ENCODE measurements at regions not wholly inside any gene's neighbourhood (a gene's known extent, or its start where the extent isn't known, plus 50 kb on each side); places are given as distances from the start of the nearest gene placed in this dataset.

GRCh38 chr2:146997488-146997887 lies 847.3 kb upstream of the ACVR2A start:
- no peak overlapping the region for H3K4me3 Mint-ChIP-seq
- no peaks in the 10 kb centered on the region for H3K36me3 Mint-ChIP-seq

DNA sequence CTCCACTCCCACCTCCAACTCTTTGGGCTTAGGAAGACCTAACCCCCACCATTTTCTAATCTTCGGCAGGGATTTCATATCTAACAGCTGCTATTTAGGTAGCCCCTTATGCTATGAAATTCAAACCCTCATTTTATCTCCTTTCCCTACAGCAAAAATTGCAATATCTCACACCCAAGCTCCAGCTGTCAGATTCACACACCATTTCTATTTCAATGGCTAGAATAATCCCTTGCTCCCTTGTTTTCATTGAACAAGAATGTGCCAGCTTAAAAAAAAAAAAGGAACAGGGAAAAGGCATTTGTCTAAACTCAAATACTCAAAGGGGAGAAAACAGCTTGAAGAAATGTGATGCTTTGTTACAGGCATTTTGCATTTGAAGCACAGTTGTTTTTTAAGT lies 850.6 kb upstream of the ACVR2A start:
- DNase-seq (ENCODE audit: low spot score in 2 of 2) (no peak), ATAC-seq (ENCODE audit: low read depth) (no peak)
- H3K9me3 Mint-ChIP-seq: no peaks in the 10 kb centered on the region
- no peaks in the 10 kb centered on the region for H3K27me3 Mint-ChIP-seq
- no peak overlapping the region for H3K27ac Mint-ChIP-seq
- no peak overlapping the region for H3K4me3 Mint-ChIP-seq
- H3K4me1 Mint-ChIP-seq: no peaks in the 10 kb centered on the region
- H3K36me3 Mint-ChIP-seq: no peaks in the 10 kb centered on the region

More at GRCh38 chr2:146997488-146997887, 847.3 kb upstream of the ACVR2A start:
- ATAC-seq (ENCODE audit: low read depth) (no peak), DNase-seq (ENCODE audit: low spot score in 2 of 2) (no peak)
- peaks cover 1% of the 10 kb centered on the region for H3K9me3 Mint-ChIP-seq
- H3K27ac Mint-ChIP-seq: no peak overlapping the region
- no peaks in the 10 kb centered on the region for H3K4me1 Mint-ChIP-seq
- H3K27me3 Mint-ChIP-seq: no peaks in the 10 kb centered on the region

DNA sequence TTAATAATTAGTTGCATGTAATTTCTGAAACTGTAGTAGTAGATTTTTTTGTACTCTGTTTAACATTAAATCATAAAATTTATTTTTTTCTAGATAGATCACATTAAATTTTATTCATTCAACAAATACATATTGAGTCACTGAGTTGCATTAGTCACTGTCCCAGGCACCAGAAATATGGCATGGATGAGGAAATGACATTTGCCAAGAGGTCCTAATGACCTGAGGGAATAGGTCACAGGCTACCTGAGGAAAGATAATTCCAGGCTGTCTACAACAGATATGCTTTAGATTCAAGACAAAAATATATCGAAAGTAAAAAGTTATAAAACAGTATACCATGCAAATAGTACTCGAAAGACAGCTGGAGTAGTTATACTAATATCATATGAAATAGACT lies 852.4 kb upstream of the ACVR2A start:
- Mint-ChIP-seq H3K4me3 (no peak overlapping the region), H3K27ac (no peak overlapping the region)
- no peak for ATAC-seq (ENCODE audit: low read depth)

DNA sequence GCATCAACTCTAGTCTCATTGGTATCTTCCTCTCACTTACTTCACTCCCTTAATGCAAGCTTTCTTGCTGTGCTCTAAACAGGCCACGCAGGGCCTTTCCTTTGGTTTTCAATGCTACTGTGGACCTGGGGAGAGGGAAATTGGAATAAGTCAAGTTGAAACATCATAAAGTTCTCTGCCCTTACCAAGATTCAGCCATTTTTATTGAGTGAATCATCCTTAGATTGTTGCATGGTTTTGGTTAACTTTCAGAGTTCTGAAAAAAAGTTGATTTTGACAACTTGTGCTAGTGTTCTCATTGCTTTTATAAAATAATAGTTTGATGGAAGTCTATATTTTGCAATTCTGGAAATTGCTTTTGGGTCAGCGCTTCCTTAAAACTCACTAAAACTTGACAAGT lies 852.8 kb upstream of the ACVR2A start:
- no peak for ATAC-seq (ENCODE audit: low read depth)
- Mint-ChIP-seq H3K9me3 (no peaks in the 10 kb centered on the region), H3K4me3 (no peak overlapping the region), H3K4me1 (no peaks in the 10 kb centered on the region), H3K27me3 (no peaks in the 10 kb centered on the region), H3K27ac (no peak overlapping the region), H3K36me3 (no peaks in the 10 kb centered on the region)
- DNase-seq (ENCODE audit: low spot score in 2 of 2): no peak

More for the DNA sequence above, 852.4 kb upstream of the ACVR2A start:
- Mint-ChIP-seq H3K9me3 (no peaks in the 10 kb centered on the region), H3K36me3 (no peaks in the 10 kb centered on the region), H3K4me1 (no peaks in the 10 kb centered on the region), H3K27me3 (no peaks in the 10 kb centered on the region)
- DNase-seq (ENCODE audit: low spot score in 2 of 2): no peak

GRCh38 chr2:146990311-146991054 lies 854.3 kb upstream of the ACVR2A start:
- Mint-ChIP-seq H3K4me1 (peaks cover 9% of the 10 kb centered on the region), H3K4me3 (no peak overlapping the region), H3K27me3 (no peaks in the 10 kb centered on the region), H3K36me3 (no peaks in the 10 kb centered on the region), H3K9me3 (no peaks in the 10 kb centered on the region), H3K27ac (no peak overlapping the region)
- DNase-seq (ENCODE audit: low spot score in 2 of 2) (no peak), ATAC-seq (ENCODE audit: low read depth) (no peak)

GRCh38 chr2:146989741-146990140 lies 855.1 kb upstream of the ACVR2A start:
- ATAC-seq (ENCODE audit: low read depth): no peak
- no peak overlapping the region for H3K4me3 Mint-ChIP-seq
- no peak for DNase-seq (ENCODE audit: low spot score in 2 of 2)
- no peaks in the 10 kb centered on the region for H3K27me3 Mint-ChIP-seq
- no peaks in the 10 kb centered on the region for H3K36me3 Mint-ChIP-seq
- peaks cover 13% of the 10 kb centered on the region for H3K4me1 Mint-ChIP-seq
- no peak overlapping the region for H3K27ac Mint-ChIP-seq
- H3K9me3 Mint-ChIP-seq: no peaks in the 10 kb centered on the region

GRCh38 chr2:146987996-146988395 lies 856.8 kb upstream of the ACVR2A start:
- ATAC-seq (ENCODE audit: low read depth) (no peak), DNase-seq (ENCODE audit: low spot score in 2 of 2) (no peak)
- H3K36me3 Mint-ChIP-seq: no peaks in the 10 kb centered on the region
- no peaks in the 10 kb centered on the region for H3K9me3 Mint-ChIP-seq
- peaks cover 13% of the 10 kb centered on the region for H3K4me1 Mint-ChIP-seq
- H3K4me3 Mint-ChIP-seq: no peak overlapping the region
- no peak overlapping the region for H3K27ac Mint-ChIP-seq
- H3K27me3 Mint-ChIP-seq: no peaks in the 10 kb centered on the region

- ATAC-seq (ENCODE audit: low read depth) (peak; percentile 48), DNase-seq (ENCODE audit: low spot score in 2 of 2) (no peak)
- H3K36me3 Mint-ChIP-seq: no peaks in the 10 kb centered on the region
- no peaks in the 10 kb centered on the region for H3K27me3 Mint-ChIP-seq
- peaks cover 13% of the 10 kb centered on the region for H3K4me1 Mint-ChIP-seq
- H3K9me3 Mint-ChIP-seq: no peaks in the 10 kb centered on the region
- no peak overlapping the region for H3K27ac Mint-ChIP-seq
- no peak overlapping the region for H3K4me3 Mint-ChIP-seq
Measured at GRCh38 chr2:146986161-146986560, 858.7 kb upstream of the ACVR2A start.

GRCh38 chr2:146985753-146986152 lies 859.1 kb upstream of the ACVR2A start:
- H3K9me3 Mint-ChIP-seq: no peaks in the 10 kb centered on the region
- H3K4me1 Mint-ChIP-seq: peaks cover 13% of the 10 kb centered on the region
- no peaks in the 10 kb centered on the region for H3K27me3 Mint-ChIP-seq
- no peaks in the 10 kb centered on the region for H3K36me3 Mint-ChIP-seq
- ATAC-seq (ENCODE audit: low read depth) (no peak), DNase-seq (ENCODE audit: low spot score in 2 of 2) (no peak)
- H3K4me3 Mint-ChIP-seq: no peak overlapping the region
- peak overlapping the region; percentile 24 for H3K27ac Mint-ChIP-seq

DNA sequence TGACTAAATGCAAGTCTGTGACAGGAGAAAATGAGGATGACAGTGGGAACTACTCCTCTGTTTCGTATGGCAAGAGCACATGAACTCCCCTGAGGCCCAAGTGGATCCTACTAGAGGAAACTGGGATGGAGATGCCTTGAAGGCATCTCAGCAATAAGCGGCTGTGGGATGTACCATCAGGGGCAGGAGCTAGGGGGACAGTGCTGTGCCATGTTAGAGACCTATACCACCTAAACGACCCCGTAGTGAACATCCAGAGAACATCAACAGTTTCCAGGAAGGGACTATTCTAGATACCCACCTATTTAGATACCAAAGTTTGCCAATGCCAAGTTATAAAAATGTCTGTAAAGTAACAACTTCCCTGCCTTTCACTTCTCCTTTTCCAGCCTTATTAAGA lies 860.8 kb upstream of the ACVR2A start:
- DNase-seq (ENCODE audit: low spot score in 2 of 2) (no peak), ATAC-seq (ENCODE audit: low read depth) (no peak)
- H3K36me3 Mint-ChIP-seq: no peaks in the 10 kb centered on the region
- peaks cover 13% of the 10 kb centered on the region for H3K4me1 Mint-ChIP-seq
- H3K27me3 Mint-ChIP-seq: no peaks in the 10 kb centered on the region
- peaks cover 4% of the 10 kb centered on the region for H3K9me3 Mint-ChIP-seq
- no peak overlapping the region for H3K27ac Mint-ChIP-seq
- H3K4me3 Mint-ChIP-seq: no peak overlapping the region

DNA sequence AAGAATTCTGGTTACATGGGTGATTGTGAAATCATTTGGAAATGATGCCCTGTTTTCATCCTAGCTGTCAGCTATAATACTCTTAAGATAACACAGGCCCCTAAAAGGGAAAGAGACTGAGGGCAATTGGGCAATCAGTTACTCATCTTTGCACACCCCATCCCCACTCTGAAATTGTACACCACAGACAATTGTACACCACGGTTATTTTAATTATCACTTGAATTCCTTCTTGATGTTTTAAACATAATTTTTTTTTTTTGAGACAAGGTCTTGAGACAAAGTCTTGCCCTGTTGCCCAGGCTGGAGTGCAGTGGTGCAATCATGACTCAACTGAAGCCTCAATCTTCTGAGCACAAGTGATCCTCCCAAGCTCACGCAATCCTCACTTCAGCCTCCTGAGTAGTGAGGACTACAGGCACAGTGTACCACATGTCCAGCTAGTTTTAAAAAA lies 862.4 kb upstream of the ACVR2A start:
- no peak for ATAC-seq (ENCODE audit: low read depth)

GRCh38 chr2:146981921-146982320 lies 862.9 kb upstream of the ACVR2A start:
- DNase-seq (ENCODE audit: low spot score in 2 of 2) (no peak), ATAC-seq (ENCODE audit: low read depth) (no peak)
- peaks cover 4% of the 10 kb centered on the region for H3K9me3 Mint-ChIP-seq
- no peak overlapping the region for H3K4me3 Mint-ChIP-seq
- no peaks in the 10 kb centered on the region for H3K36me3 Mint-ChIP-seq
- peaks cover 13% of the 10 kb centered on the region for H3K4me1 Mint-ChIP-seq
- H3K27me3 Mint-ChIP-seq: no peaks in the 10 kb centered on the region
- no peak overlapping the region for H3K27ac Mint-ChIP-seq

More for the DNA sequence above, 862.4 kb upstream of the ACVR2A start:
- Mint-ChIP-seq H3K4me3 (no peak overlapping the region), H3K27me3 (no peaks in the 10 kb centered on the region), H3K36me3 (no peaks in the 10 kb centered on the region), H3K9me3 (peaks cover 4% of the 10 kb centered on the region), H3K27ac (no peak overlapping the region), H3K4me1 (peaks cover 13% of the 10 kb centered on the region)
- no peak for DNase-seq (ENCODE audit: low spot score in 2 of 2)

- ATAC-seq (ENCODE audit: low read depth): no peak
- DNase-seq (ENCODE audit: low spot score in 2 of 2): no peak
- H3K27me3 Mint-ChIP-seq: no peaks in the 10 kb centered on the region
- no peak overlapping the region for H3K4me3 Mint-ChIP-seq
- no peaks in the 10 kb centered on the region for H3K36me3 Mint-ChIP-seq
- H3K4me1 Mint-ChIP-seq: no peaks in the 10 kb centered on the region
- no peak overlapping the region for H3K27ac Mint-ChIP-seq
- peaks cover 4% of the 10 kb centered on the region for H3K9me3 Mint-ChIP-seq
Measured at GRCh38 chr2:146979746-146980145, 865.1 kb upstream of the ACVR2A start.

- Mint-ChIP-seq H3K4me3 (no peak overlapping the region), H3K36me3 (no peaks in the 10 kb centered on the region), H3K9me3 (peaks cover 4% of the 10 kb centered on the region), H3K27me3 (no peaks in the 10 kb centered on the region), H3K4me1 (no peaks in the 10 kb centered on the region), H3K27ac (no peak overlapping the region)
- no peak for ATAC-seq (ENCODE audit: low read depth)
- DNase-seq (ENCODE audit: low spot score in 2 of 2): no peak
Measured at GRCh38 chr2:146978577-146979555, 866.0 kb upstream of the ACVR2A start.

All from memory B cell (primary cell).